ENCODE measurements at regions not wholly inside any gene's neighbourhood (a gene's known extent, or its start where the extent isn't known, plus 50 kb on each side); places are given as distances from the start of the nearest gene placed in this dataset.
A peak's percentile ranks its signal among the peaks of the same experiment; 100 is the strongest.
"Not testable (repeated sequence)": the region's sequence is repeated elsewhere in the genome, so short reads cannot be mapped to it uniquely, and the experiment has no call there.

- DNase-seq: no peak
These were observed 456.5 kb upstream of the NDST3 start for GRCh38 chr4:117577686-117578311.

DNA sequence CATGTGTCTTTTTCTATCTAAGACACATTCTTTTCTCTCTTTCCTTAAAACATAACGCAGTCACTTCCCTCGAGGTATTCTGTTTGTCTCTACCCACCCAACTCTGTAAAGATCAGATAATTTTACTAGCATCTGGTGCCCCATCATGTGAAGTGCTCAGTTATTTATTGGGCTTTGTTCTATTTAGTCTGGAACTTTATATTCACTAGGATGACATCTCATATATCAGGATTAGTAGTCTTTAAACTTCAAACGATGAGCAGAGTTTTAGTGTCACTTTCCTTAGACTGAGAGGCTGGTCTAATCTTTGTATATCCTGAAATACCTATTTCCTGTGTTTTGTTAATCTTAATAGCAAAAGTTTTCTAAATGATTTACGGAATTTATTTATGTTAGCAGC, 445.5 kb upstream of the NDST3 start:
- DNase-seq: peak; percentile 6

- no peak for DNase-seq
These were observed 437.3 kb upstream of the NDST3 start for GRCh38 chr4:117596917-117597480.

- DNase-seq: not testable (repeated sequence)
These were observed 434.9 kb upstream of the NDST3 start for GRCh38 chr4:117599393-117599792.

DNA sequence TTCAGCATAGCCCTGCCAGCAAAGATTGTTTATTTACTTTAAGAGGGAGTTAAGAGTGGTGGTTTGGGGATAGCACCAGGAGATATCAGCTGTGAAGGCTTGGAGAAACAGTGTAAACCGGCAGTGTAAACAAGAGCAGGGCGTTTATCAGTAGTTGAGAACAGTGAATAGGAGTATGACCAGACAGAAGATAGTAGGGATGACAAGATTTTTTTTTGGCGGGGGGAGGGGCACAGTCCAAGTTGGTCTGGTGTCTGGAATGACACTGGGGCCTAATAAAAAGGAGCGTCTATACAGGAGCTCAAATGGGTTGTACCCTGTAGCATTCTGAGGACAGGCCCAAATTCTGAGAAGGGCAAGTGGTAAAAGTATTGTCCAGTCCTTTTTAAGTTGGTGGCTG, 433.4 kb upstream of the NDST3 start:
- DNase-seq: not testable (repeated sequence)

- DNase-seq: no peak
These were observed 423.5 kb upstream of the NDST3 start for GRCh38 chr4:117610706-117611308.

GRCh38 chr4:117621673-117622072, 412.6 kb upstream of the NDST3 start:
- no peak for DNase-seq

DNA sequence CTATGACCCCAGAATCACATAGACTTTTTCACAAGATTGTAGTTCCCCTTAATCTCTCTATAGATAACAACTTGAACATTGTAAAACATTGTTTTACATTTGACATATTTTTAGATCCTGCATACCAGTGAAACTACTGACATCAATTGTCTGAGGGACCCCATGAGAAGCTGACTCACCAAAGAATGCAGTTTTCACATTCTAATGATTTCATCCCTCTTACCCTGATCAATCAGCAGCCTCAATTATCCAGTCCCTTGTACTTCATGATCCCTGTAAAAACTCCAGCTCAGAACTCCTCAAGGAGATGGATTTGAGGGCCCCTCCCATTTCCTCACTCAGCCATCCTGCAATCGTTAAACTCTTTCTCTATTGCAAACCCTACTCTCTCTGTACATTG, 411.0 kb upstream of the NDST3 start:
- DNase-seq: no peak

- no peak for DNase-seq
These were observed 407.6 kb upstream of the NDST3 start for GRCh38 chr4:117626664-117627063.

DNA sequence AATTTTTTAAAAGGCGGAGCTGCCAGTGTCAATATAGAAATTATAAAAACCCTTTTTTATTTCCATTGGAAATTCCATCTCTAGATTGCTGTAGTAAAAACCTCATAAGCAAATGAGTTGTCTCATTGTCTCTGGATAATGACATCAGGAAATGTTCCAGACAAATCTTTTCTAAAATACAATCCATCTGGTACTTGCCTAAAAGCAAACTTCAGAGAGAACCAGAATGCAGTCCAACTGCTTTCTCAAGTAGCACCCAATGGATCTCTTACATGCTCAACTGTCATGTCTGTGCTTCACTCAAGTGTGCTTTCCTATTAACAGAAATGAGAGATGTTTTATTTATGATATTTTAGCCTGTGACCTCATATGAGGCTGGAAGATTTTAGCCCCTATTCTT, 399.6 kb upstream of the NDST3 start:
- DNase-seq: no peak

DNA sequence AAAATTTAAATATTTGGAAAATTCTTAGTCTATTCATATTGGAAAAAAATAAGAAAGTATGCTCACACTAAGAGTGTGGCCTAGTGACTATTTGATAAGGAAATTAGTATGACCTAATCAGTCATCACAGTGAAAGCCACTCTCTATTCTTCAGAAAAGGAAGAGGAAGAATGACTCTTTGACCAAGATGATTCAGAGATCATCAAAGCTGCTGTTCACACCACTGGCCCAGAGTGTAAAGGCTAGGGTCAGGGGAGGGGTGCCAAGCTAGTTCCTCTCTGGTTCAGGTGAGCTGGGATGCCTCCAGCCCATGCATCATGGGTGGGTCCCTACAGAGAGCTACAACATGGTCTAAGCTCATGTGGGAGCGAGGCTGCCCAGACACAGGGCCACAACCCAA, 396.9 kb upstream of the NDST3 start:
- no peak for DNase-seq

GRCh38 chr4:117640836-117641235, 393.4 kb upstream of the NDST3 start:
- DNase-seq: no peak

- DNase-seq: no peak
These were observed 392.8 kb upstream of the NDST3 start for GRCh38 chr4:117641519-117641918.

- DNase-seq: no peak
These were observed 380.2 kb upstream of the NDST3 start for GRCh38 chr4:117654079-117654478.

- DNase-seq: no peak
These were observed 373.6 kb upstream of the NDST3 start for GRCh38 chr4:117660668-117661067.

DNA sequence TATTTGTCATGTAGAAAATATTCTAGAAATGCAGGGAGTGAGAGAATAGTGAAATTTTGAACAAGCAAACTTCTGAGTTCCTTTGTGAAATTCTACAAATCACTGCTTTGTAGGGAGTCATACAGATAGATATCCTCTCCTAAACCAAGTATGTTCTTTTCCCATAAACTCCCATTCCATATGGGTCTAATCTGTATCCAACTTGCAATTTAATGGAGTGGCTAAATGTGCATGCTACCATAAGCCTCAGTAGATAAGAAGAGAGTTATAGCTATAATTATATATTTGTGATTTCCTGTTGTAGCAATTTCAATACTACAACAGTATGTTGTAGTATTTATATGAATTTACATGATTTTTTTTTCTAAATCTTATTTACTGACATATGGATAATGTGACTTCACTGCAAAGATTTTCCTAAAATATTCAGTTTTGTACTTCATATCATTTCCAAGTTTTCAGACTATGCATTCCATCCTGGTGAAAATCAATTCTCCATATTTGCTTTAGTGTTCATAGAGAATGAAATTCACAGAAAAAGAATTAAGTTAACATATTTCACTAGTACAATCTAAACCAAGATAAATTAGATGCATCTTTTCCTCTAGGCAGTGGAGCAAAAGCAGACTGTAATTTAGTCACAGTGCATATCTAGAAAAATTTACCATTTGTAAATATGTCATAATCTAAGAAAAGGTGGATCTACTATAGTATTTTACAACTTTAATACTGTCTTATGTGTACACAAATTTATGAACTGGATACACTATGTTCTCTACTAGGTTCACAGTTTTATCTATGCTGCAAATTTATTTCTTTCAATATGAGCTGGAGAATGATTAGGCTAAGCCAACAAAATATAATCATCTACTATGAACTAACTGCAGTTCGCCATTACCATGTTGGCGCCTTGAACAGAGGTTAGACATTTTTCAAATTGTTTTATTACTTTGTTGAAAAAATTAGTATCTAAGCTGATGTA, 372.9 kb upstream of the NDST3 start:
- no peak for DNase-seq

DNA sequence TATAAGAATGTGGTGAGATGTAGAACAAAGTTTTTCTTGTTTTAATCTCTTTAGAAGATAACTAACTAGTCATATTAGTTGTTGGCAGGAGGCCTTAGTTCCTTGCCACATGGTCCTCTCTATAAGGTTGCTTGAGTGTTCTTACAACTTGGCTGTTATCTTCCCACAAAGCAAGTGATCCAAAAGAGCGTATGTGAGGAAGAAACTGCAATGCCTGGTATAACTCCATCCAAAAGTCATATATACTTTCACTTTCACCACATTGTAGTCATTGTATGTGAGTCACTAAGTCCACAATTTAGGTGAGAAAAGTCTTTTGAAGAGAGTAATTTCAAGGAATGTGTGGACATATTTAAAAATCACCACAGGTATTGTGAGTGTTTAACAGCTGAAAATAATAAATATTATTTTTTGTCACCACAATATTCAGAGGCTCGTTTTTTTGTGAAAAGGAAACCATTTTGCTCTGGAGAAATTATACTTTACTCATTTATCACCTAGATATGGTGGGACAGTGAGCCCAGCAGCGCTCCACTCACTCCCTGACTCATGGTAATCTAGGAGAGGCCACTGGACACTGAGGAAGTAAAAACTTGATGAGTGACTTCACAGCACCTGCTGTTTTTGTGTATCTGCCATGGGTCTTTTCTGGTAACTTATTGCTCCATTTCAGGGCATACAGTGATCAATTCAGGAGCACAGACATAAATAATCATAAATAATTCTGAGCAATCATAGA, 369.4 kb upstream of the NDST3 start:
- DNase-seq: no peak

DNA sequence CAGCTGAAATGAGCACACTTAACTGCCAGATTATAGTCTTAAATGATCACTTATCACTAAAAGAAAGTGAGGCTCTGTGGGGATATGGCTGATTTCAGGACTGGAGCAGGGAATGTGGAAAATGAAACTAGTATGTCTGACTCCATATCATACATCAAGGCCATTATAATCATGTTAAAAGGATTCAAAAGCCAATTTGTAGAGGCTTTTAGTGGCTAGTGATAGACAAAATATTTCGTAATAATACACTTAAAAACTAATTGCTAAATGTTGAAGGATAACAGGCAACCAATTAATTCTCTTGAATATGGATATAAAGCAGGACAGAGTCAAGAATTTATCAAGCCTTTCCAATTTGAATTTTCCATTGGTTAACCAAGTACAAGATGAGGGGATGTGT, 358.1 kb upstream of the NDST3 start:
- no peak for DNase-seq

GRCh38 chr4:117678861-117679260, 355.4 kb upstream of the NDST3 start:
- no peak for DNase-seq

DNA sequence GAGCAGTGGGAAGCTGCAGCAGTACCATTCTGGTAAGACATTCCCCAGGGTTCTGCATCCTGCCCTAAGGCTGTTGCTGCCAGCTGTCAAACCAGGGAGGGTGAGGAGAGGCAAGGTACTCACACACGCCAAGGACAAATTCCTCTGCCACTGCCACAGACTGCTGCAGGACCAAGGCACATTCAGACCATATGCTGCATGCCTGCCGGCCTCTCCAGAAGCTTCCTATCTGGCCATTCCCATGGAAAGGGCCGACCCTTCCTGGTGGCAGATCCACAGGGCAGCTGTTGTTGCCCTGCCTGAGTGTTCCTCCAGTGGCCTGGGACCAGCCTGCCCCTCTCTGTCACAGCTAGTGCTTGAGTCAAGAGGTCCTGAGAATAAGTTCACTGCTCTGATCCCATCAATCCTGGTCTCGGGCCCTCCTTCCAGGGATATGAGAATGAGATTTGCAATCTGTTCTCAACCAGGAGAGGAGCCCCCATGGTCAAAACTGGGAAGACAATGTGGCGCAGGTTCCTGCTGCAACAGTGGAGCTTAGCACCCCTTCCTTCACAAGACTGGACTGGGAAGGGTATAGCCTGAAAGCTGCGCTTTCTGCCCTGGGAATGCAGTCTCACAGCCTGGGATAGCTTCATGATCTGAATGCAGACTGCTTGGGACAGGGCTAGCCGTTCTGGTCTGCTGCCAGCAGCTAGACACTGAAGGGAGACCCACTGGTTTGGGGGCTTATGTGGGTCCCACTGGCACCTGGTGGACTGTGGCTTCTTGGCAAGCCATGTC, 342.5 kb upstream of the NDST3 start:
- DNase-seq: peak; percentile 20

GRCh38 chr4:117692538-117692937, 341.7 kb upstream of the NDST3 start:
- DNase-seq: no peak

DNA sequence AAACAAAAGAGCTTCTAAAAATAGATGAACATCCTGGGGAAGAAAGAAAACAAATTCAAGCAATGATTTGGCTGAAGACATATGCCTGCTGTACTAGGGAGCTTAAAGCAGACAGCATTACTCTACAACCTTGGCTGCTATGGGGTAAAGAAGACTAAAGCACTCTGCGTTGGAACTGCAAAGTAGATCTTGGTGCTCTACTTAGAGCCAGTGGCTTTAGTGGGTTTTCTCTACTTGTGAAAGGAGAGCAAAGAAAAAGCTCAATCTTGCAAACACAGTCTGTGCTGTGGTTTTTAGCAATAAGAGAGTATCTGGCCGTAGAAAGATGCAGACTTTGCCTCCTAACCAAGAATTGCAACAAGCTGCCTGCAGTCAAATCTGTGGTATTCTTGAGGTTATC, 334.7 kb upstream of the NDST3 start:
- no peak for DNase-seq

All from NCI-H524 treated with DMSO at 0.1 percent for 48 hours (cell line).